ENCODE measurements at regions not wholly inside any gene's neighbourhood (a gene's known extent, or its start where the extent isn't known, plus 50 kb on each side); places are given as distances from the start of the nearest gene placed in this dataset.
"Not testable (repeated sequence)": the region's sequence is repeated elsewhere in the genome, so short reads cannot be mapped to it uniquely, and the experiment has no call there.

- H3K27ac Mint-ChIP-seq (ENCODE audit: unreplicated experiment) = no peak overlapping the region
Measured at GRCh38 chr12:72901685-72902084, 629.5 kb downstream of the TRHDE start.

GRCh38 chr12:72925716-72926115 lies 653.5 kb downstream of the TRHDE start:
- H3K27ac Mint-ChIP-seq (ENCODE audit: unreplicated experiment) = no peak overlapping the region
- H3K36me3 Mint-ChIP-seq (ENCODE audit: unreplicated experiment) = no peaks in the 10 kb centered on the region
- no peaks in the 10 kb centered on the region for H3K4me1 Mint-ChIP-seq (ENCODE audit: unreplicated experiment)
- H3K9me3 Mint-ChIP-seq (ENCODE audit: unreplicated experiment) = no peaks in the 10 kb centered on the region
- no peaks in the 10 kb centered on the region for H3K27me3 Mint-ChIP-seq (ENCODE audit: unreplicated experiment)
- DNase-seq (ENCODE audit: extremely low spot score, unreplicated experiment) = no peak
- H3K4me3 Mint-ChIP-seq (ENCODE audit: unreplicated experiment) = no peak overlapping the region
- no peak for TF ChIP-seq CTCF (IDR thresholded peaks at IDR 0.05)

More at GRCh38 chr12:72901685-72902084, 629.5 kb downstream of the TRHDE start:
- no peak for TF ChIP-seq CTCF (IDR thresholded peaks at IDR 0.05)
- no peaks in the 10 kb centered on the region for H3K27me3 Mint-ChIP-seq (ENCODE audit: unreplicated experiment)
- H3K4me1 Mint-ChIP-seq (ENCODE audit: unreplicated experiment) = no peaks in the 10 kb centered on the region
- no peaks in the 10 kb centered on the region for H3K36me3 Mint-ChIP-seq (ENCODE audit: unreplicated experiment)
- H3K9me3 Mint-ChIP-seq (ENCODE audit: unreplicated experiment) = peaks cover 8% of the 10 kb centered on the region
- no peak for DNase-seq (ENCODE audit: extremely low spot score, unreplicated experiment)
- H3K4me3 Mint-ChIP-seq (ENCODE audit: unreplicated experiment) = no peak overlapping the region

- not testable (repeated sequence) for H3K27me3 Mint-ChIP-seq (ENCODE audit: unreplicated experiment); H3K4me3 Mint-ChIP-seq (ENCODE audit: unreplicated experiment); H3K36me3 Mint-ChIP-seq (ENCODE audit: unreplicated experiment); H3K27ac Mint-ChIP-seq (ENCODE audit: unreplicated experiment); H3K4me1 Mint-ChIP-seq (ENCODE audit: unreplicated experiment); DNase-seq (ENCODE audit: extremely low spot score, unreplicated experiment)
- peaks cover 12% of the 10 kb centered on the region for H3K9me3 Mint-ChIP-seq (ENCODE audit: unreplicated experiment)
Measured at GRCh38 chr12:72931838-72932237, 659.7 kb downstream of the TRHDE start.

- no peak for TF ChIP-seq CTCF (IDR thresholded peaks at IDR 0.05)
- Mint-ChIP-seq H3K4me3 (ENCODE audit: unreplicated experiment) (no peak overlapping the region), H3K36me3 (ENCODE audit: unreplicated experiment) (no peaks in the 10 kb centered on the region), H3K4me1 (ENCODE audit: unreplicated experiment) (no peaks in the 10 kb centered on the region), H3K27me3 (ENCODE audit: unreplicated experiment) (no peaks in the 10 kb centered on the region), H3K9me3 (ENCODE audit: unreplicated experiment) (peaks cover 16% of the 10 kb centered on the region), H3K27ac (ENCODE audit: unreplicated experiment) (no peak overlapping the region)
- DNase-seq (ENCODE audit: extremely low spot score, unreplicated experiment) = no peak
Measured at GRCh38 chr12:72937486-72937885, 665.3 kb downstream of the TRHDE start.

GRCh38 chr12:72957454-72957853 lies 685.3 kb downstream of the TRHDE start:
- Mint-ChIP-seq H3K27me3 (ENCODE audit: unreplicated experiment) (no peaks in the 10 kb centered on the region), H3K9me3 (ENCODE audit: unreplicated experiment) (peaks cover 7% of the 10 kb centered on the region), H3K36me3 (ENCODE audit: unreplicated experiment) (no peaks in the 10 kb centered on the region), H3K4me1 (ENCODE audit: unreplicated experiment) (no peaks in the 10 kb centered on the region), H3K27ac (ENCODE audit: unreplicated experiment) (no peak overlapping the region), H3K4me3 (ENCODE audit: unreplicated experiment) (no peak overlapping the region)
- DNase-seq (ENCODE audit: extremely low spot score, unreplicated experiment) = no peak
- no peak for TF ChIP-seq CTCF (IDR thresholded peaks at IDR 0.05)

- Mint-ChIP-seq H3K27ac (ENCODE audit: unreplicated experiment) (no peak overlapping the region), H3K27me3 (ENCODE audit: unreplicated experiment) (no peaks in the 10 kb centered on the region), H3K9me3 (ENCODE audit: unreplicated experiment) (no peaks in the 10 kb centered on the region), H3K4me3 (ENCODE audit: unreplicated experiment) (no peak overlapping the region), H3K4me1 (ENCODE audit: unreplicated experiment) (no peaks in the 10 kb centered on the region), H3K36me3 (ENCODE audit: unreplicated experiment) (no peaks in the 10 kb centered on the region)
- DNase-seq (ENCODE audit: extremely low spot score, unreplicated experiment) = no peak
- TF ChIP-seq CTCF (IDR thresholded peaks at IDR 0.05) = no peak
Measured at GRCh38 chr12:72966684-72967083, 694.5 kb downstream of the TRHDE start.
